ENCODE measurements at regions not wholly inside any gene's neighbourhood (a gene's known extent, or its start where the extent isn't known, plus 50 kb on each side); places are given as distances from the start of the nearest gene placed in this dataset.
"Not testable (repeated sequence)": the region's sequence is repeated elsewhere in the genome, so short reads cannot be mapped to it uniquely, and the experiment has no call there.

- DNase-seq (ENCODE audit: low read depth in 3 of 3) = no peak
Measured at GRCh38 chr2:129004940-129005490, 686.3 kb upstream of the HS6ST1 start.

DNA sequence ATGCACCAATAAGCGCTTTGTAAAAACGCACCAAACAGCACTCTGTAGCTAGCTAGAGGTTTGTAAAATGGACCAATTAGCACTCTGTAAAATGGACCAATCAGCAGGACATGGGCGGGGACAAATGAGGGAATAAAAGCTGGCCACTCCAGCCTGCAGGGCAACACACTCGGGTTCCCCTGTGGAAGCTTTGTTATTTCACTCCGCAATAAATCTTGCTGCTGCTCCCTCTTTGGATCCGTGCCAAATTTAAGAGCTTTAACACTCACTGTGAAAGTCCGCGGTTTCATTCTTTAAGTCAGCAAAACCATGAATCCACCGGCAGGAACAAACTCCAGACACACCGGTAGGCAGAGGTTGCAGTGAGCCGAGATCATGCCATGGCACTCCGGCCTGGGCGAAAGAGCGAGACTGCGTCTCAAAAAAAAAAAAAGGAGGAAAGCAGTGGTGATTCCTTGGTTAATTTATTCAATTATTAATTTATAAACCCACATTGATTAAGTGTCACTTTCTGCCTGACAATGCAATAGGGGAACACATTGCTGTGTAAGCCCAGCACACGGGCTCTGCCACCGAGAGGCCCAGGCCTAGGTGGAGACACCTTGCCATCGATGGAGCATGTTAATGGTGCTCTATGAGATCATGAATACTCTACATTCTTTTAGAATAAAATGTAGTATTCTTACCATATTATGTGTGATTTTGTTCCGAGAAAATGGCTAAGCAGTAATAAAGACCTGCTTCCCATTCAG, 687.6 kb upstream of the HS6ST1 start:
- DNase-seq (ENCODE audit: low read depth in 3 of 3) = no peak

DNA sequence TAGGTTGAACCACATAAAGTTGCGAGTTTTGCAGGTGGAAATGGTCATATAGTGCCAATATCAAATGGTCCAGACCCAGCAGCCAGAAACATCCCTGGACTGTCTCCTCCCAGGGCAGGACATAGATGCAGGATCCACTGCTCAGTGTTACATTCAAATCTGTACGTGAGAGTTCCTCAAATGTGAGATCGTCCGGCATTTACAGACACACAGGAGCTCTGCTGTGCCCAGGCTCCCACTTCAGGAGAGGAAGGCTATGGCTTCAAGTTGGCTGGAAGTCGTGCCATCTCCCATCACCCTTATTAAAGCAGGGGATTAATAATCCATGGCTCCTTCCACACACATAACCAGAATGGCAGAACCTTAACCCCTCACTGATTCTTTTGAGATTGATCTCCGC, 688.2 kb upstream of the HS6ST1 start:
- no peak for DNase-seq (ENCODE audit: low read depth in 3 of 3)

DNA sequence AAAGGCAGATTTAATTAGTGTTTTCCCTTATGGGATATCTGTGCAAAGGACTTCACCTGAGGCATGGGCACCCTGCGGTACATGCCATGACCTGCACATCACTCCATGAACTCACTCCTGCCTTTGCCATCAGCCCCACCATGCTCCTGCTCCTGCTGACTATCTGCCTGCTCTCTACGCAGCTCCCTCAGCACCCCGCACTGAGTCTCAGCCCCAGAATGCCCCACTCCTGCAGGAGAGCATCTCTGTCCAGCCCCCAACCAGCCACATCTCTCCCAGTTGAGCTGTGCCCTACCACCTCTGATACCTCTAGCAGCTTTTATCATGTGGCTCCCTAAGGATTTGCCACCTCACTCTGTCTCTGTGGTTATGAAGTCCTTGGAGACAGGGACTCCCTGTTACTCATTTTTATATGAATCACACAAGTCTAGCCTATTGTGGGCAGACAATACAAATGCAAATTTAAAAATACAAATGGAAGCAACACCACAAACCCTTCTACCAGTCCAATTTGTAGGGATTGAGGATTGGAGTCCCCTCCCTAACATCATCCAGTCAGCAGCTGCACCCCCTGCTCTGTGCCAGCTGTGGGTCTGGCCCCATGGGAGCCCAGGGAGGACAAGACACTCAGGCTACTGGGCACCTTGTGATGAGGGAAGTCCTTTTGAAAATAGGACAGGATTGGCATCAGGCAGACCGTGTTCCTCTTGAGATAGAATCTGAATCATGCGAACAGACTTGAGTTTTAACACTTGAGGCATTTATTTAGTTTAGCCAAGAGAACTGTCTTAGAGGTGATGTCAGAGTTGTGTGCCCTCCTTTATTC, 689.6 kb upstream of the HS6ST1 start:
- no peak for DNase-seq (ENCODE audit: low read depth in 3 of 3)

- no peak for DNase-seq (ENCODE audit: low read depth in 3 of 3)
Measured at GRCh38 chr2:129008881-129009554, 690.4 kb upstream of the HS6ST1 start.

GRCh38 chr2:129009555-129010146, 691.0 kb upstream of the HS6ST1 start:
- DNase-seq (ENCODE audit: low read depth in 3 of 3) = no peak

DNA sequence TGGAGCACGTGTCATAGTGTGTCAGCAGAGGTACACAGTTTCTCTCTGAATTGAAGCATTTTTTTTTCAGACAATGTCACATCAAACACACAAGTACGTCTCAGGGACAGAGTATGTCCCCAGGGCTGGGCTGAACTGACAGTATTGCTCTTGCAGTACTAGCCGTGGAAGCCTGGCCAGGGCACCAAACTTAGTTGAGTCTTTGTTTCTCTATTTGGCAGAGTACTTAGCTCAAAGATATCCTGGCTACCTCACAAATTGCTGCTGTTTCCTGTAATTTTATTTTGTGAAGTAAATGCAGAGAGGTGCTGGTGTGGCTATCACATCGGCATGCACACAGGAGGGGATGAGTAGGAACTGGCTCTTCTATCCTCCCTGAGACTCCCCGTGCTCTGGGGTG, 691.6 kb upstream of the HS6ST1 start:
- no peak for DNase-seq (ENCODE audit: low read depth in 3 of 3)

GRCh38 chr2:129011466-129012061, 692.9 kb upstream of the HS6ST1 start:
- DNase-seq (ENCODE audit: low read depth in 3 of 3) = no peak

DNA sequence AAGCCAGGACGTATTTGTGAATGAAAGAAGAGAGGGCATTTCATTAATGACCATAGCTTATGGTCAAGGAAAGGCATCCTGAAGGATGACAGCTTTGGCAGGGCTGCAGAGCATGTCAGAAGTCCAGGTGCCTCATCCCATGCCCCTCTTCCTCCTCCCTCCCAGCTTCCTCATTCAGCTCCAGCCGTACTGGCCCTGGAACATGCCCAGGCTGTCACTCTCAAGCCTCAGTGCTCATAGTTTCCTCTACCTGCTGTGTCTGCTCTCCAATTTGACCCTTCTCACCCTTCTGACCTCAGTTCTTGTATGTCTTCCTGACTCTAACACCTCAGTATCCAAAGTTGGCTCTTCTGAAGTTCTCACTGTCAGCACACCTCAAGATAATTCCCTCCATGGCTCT, 695.8 kb upstream of the HS6ST1 start:
- no peak for DNase-seq (ENCODE audit: low read depth in 3 of 3)

DNA sequence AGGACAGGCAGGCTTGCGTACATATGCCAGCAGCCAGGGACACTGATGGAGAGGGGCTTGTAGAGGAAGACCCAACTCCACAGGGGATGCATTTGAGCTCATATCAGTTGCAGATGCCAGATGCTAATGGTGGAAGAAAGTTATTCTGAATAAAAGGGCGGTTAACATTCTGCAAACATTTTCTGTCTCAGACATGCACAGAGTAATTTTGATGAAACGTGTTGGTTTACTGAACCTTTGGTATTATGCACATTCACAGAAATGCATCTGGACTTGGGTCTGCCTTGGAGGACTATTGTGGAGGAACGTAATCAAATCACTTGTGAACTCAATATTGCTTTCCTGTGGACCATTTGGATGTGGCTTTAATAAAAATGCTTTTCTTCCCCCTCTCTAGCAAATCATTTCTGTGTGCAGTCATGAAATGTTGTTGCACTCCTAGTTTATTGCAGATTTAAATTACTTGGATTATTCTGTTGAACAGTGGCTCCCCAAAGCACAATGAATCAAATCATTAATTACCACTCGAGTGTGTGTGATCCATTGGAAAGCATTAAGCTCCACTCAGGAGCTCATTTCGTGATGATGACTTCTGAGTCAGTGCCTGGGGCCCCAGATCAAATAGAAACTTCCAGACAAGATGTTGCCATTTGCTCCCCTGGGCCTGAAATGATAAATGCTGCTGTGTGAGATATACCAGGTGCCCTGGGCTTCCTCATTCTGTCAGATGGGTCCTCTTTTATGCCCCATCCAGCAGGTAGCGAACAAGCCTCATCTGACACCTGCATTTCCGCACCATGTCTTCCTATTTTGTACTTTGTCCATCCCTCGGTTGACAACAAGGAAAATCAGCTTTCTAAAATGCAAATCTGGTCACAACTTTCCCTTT, 697.0 kb upstream of the HS6ST1 start:
- no peak for DNase-seq (ENCODE audit: low read depth in 3 of 3)

DNA sequence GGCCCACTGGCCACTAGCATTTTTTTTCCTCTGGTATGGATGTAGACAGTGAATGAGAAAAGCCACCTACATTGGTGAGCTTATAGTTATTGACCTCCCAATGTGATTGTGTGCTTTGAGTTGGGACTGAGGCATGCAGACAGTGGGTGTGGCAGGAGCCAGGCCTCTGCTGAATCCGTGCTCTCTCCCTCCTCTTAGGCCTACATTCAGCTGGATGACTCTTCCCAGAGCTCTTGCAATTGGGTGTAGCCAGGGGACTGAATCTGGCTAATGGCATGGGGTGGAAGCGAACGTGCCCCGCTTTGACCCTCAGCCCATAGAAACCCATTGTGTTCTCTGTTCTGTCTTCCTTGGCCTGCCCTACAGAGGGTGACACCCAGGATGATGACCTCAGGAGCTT, 698.3 kb upstream of the HS6ST1 start:
- no peak for DNase-seq (ENCODE audit: low read depth in 3 of 3)

DNA sequence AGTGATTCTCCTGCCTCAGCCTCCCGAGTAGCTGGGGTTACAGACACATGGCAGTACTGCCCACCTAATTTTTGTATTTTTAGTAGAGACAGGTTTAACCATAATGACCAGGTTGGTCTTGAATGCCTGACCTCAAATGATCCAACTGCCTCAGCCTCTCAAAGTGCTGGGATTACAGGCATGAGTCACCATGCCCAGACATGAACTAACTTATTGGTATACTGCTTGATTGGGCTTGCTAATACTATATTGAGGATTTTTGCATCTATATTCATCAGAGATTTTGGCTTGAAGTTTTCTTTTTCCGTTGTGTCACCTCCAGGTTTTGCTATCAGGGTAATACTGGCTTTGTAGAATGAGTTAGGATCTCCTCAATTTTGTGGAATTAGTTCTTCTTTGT, 706.1 kb upstream of the HS6ST1 start:
- no peak for DNase-seq (ENCODE audit: low read depth in 3 of 3)

GRCh38 chr2:129035992-129036391, 717.3 kb upstream of the HS6ST1 start:
- DNase-seq (ENCODE audit: low read depth in 3 of 3) = no peak

DNA sequence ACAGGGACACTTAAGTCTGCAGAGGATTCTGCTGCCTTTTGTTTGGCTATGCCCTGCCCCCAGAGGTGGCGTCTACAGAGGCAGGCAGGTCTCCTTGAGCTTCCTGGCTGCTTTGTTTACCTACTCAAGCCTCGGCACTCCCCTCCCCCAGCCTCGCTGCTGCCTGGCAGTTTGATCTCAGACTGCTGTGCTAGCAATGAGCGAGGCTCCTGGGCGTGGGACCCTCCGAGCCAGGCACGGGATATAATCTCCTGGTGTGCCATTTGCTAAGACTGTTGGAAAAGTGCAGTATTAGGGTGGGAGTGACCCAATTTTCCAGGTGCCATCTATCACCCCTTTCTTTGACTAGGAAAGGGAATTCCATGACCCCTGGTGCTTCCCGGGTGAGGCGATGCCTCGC, 725.0 kb upstream of the HS6ST1 start:
- not testable (repeated sequence) for DNase-seq (ENCODE audit: low read depth in 3 of 3)

DNA sequence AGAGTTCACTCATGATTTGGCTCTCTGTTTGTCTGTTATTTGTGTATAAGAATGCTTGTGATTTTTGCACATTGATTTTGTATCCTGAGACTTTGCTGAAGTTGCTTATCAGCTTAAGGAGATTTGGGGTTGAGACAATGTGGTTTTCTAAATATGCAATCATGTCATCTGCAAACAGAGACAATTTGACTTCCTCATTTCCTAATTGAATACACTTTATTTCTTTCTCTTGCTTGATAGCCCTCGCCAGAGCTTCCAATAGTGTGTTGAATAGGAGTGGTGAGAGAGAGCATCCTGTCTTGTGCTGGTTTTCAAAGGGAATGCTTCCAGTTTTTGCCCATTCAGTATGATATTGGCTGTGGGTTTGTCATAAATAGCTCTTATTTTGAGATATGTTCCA, 727.8 kb upstream of the HS6ST1 start:
- not testable (repeated sequence) for DNase-seq (ENCODE audit: low read depth in 3 of 3)

GRCh38 chr2:129050101-129050500, 731.4 kb upstream of the HS6ST1 start:
- no peak for DNase-seq (ENCODE audit: low read depth in 3 of 3)

- no peak for DNase-seq (ENCODE audit: low read depth in 3 of 3)
Measured at GRCh38 chr2:129055242-129055641, 736.6 kb upstream of the HS6ST1 start.

GRCh38 chr2:129055824-129056223, 737.2 kb upstream of the HS6ST1 start:
- DNase-seq (ENCODE audit: low read depth in 3 of 3) = no peak

DNA sequence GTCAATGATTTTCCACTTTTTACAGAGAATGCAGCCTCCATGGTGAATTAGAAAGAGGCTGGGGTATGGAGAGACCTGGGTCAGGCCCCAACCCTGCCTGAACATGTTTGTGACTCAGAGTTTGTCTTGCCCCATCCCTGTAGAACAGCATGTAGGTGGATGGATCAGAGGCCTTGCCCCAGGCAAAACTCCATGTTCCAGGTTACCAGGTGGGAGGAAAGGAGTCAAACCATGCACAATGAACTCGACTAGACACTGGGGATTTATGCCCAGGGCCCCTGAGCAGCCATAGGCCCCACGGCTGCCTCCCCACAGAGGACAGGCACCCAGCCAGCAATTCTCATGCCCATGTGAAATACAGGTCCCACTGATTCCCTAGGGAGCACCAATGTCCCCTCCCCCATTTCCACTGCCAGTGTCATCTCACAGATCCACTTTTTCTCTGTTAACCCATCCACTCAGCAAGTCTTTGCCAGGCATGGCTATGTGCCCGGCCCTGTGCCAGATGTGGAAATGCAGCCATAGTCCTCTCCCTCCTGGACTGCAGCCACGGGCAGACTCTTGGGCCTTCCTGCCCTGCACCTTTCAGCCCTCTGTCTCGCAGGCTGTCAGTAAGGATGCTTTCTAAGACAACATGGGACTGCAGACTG, 737.8 kb upstream of the HS6ST1 start:
- no peak for DNase-seq (ENCODE audit: low read depth in 3 of 3)

DNA sequence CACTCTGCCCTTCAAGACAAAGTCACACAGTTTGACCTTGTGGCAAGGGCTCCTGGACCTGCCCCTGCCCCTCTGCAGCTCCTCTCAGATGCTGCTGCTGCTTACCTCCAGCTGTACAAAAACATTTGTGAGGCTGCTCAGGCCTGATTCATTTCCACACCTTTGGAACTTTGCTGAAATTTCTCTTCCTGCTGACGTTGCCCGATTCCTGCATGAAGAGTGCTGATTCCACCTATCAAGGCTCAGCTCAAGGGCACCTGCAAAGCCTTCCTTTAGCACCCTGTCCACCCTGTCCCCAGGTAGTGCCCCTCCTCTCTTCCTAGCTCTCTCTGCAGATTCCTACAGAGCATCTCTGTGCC, 738.3 kb upstream of the HS6ST1 start:
- no peak for DNase-seq (ENCODE audit: low read depth in 3 of 3)
